Loucy (cell line): ENCODE measurements at regions not wholly inside any gene's neighbourhood (a gene's known extent, or its start where the extent isn't known, plus 50 kb on each side); places are given as distances from the start of the nearest gene placed in this dataset.

Experiments used
- EZH2phosphoT487 ChIP-seq: fragments of 200-600 bp; IDR thresholded peaks from 2 replicates; pipeline ENCODE4 v1.6.1; 2018; ENCODE audit warnings: antibody characterized with exemption, mild to moderate bottlenecking, moderate library complexity, borderline replicate concordance
- TF ChIP-seq, protein P1 (sequence below): fragments of 200-600 bp; sonication (generic); conservative IDR thresholded peaks from 2 replicates; pipeline ENCODE4 v1.5.1; 2014; ENCODE audit warnings: mild to moderate bottlenecking, antibody characterized with exemption, low read length

DNA sequence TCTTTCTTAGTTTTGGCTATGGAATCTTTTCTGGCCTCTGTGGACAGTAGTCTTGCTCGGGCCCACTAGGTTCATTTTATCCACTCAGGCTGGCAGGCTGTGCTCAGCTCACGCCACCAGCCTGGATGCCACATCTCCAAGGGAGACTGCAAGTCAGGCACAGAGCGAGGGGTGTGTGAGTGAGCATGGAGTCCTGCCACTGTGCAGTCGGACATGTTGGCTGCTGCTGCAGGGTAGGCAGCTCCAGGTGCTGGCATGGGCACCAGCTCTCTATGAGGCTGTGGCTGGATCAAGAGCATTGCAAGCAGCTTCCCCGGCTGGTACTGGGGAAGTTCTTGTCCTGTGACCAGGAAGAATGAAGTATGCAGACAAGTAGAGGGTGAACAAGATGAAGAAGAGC is 158.9 kb downstream of the PCTP start:
- TF ChIP-seq, protein P1, sequence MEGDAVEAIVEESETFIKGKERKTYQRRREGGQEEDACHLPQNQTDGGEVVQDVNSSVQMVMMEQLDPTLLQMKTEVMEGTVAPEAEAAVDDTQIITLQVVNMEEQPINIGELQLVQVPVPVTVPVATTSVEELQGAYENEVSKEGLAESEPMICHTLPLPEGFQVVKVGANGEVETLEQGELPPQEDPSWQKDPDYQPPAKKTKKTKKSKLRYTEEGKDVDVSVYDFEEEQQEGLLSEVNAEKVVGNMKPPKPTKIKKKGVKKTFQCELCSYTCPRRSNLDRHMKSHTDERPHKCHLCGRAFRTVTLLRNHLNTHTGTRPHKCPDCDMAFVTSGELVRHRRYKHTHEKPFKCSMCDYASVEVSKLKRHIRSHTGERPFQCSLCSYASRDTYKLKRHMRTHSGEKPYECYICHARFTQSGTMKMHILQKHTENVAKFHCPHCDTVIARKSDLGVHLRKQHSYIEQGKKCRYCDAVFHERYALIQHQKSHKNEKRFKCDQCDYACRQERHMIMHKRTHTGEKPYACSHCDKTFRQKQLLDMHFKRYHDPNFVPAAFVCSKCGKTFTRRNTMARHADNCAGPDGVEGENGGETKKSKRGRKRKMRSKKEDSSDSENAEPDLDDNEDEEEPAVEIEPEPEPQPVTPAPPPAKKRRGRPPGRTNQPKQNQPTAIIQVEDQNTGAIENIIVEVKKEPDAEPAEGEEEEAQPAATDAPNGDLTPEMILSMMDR = no peak
- TF ChIP-seq EZH2phosphoT487 = no peak
